Mesenchymal stem cell (in vitro differentiated cells and primary cell): ENCODE measurements at regions not wholly inside any gene's neighbourhood (a gene's known extent, or its start where the extent isn't known, plus 50 kb on each side); places are given as distances from the start of the nearest gene placed in this dataset.

Experiments used
- DNase-seq: peaks from one replicate; pipeline ENCODE4 v3.0.0-alpha.2; 2013
- H2AFZ ChIP-seq: one replicate; pipeline ENCODE4 v1.6.1; 2013; ENCODE audit warnings: low read depth, mild to moderate bottlenecking, control low read depth, inconsistent platforms, low read length, moderate library complexity
- H2AK5ac ChIP-seq: 2 replicates; pipeline ENCODE4 v1.6.1; 2013; ENCODE audit warnings: low read length, moderate library complexity, mild to moderate bottlenecking, inconsistent platforms; ENCODE audit not compliant: severe bottlenecking
- H2BK120ac ChIP-seq: one replicate; pipeline ENCODE4 v1.6.1; 2013; ENCODE audit warnings: low read depth, mild to moderate bottlenecking, inconsistent platforms, low read length, moderate library complexity
- H2BK12ac ChIP-seq, 2 experiments: one replicate each; pipeline ENCODE4 v1.6.1; 2013; ENCODE audit warnings: inconsistent platforms in 2 of 2, low read length in 2 of 2, mild to moderate bottlenecking in 2 of 2, moderate library complexity in 2 of 2, control low read depth in 1 of 2
- H2BK15ac ChIP-seq: one replicate; pipeline ENCODE4 v1.6.1; 2013; ENCODE audit warnings: mild to moderate bottlenecking, low read depth, inconsistent platforms; ENCODE audit not compliant: poor library complexity, severe bottlenecking
- H2BK5ac ChIP-seq: 2 replicates; pipeline ENCODE4 v1.6.1; 2013; ENCODE audit warnings: low read depth, mild to moderate bottlenecking, low read length, control low read depth, inconsistent platforms; ENCODE audit not compliant: poor library complexity, severe bottlenecking
- H3K14ac ChIP-seq, 2 experiments: one replicate each; pipeline ENCODE4 v1.6.1; 2013; ENCODE audit warnings: inconsistent platforms in 2 of 2, low read length in 2 of 2, control low read depth in 1 of 2, mild to moderate bottlenecking in 1 of 2, moderate library complexity in 1 of 2
- H3K18ac ChIP-seq, 2 experiments: one replicate each; pipeline ENCODE4 v1.6.1; 2013; ENCODE audit warnings: inconsistent platforms in 2 of 2, low read length in 2 of 2, control low read depth in 1 of 2, low read depth in 1 of 2, mild to moderate bottlenecking in 1 of 2
- H3K23ac ChIP-seq, 2 experiments: one replicate each; pipeline ENCODE4 v1.6.1; 2013; ENCODE audit warnings: inconsistent platforms in 2 of 2, low read length in 2 of 2, mild to moderate bottlenecking in 2 of 2, moderate library complexity in 2 of 2, control low read depth in 1 of 2
- H3K27ac ChIP-seq: 2 replicates; pipeline ENCODE4 v1.5.1; 2013; ENCODE audit warnings: mild to moderate bottlenecking, moderate library complexity, low read length, control low read depth, inconsistent platforms; ENCODE audit not compliant: poor library complexity, severe bottlenecking
- H3K27me3 ChIP-seq, 2 experiments: 2 replicates each; pipeline versions ENCODE4 v1.6.1 to v1.7.0; 2013; ENCODE audit warnings: low read length in 2 of 2, mild to moderate bottlenecking in 2 of 2, moderate library complexity in 2 of 2, control low read depth in 1 of 2, inconsistent platforms in 1 of 2; ENCODE audit not compliant: control insufficient read depth in 1 of 2, insufficient read depth in 1 of 2
- H3K36me3 ChIP-seq, 2 experiments: 2 replicates each; pipeline versions ENCODE4 v1.6.1 to v1.7.0; 2013; ENCODE audit warnings: low read length in 2 of 2, control low read depth in 1 of 2, inconsistent platforms in 1 of 2, low read depth in 1 of 2, mild to moderate bottlenecking in 1 of 2; ENCODE audit not compliant: insufficient read depth in 2 of 2, control insufficient read depth in 1 of 2
- H3K4ac ChIP-seq, 2 experiments: one replicate each; pipeline ENCODE4 v1.6.1; 2013; ENCODE audit warnings: inconsistent platforms in 2 of 2, low read length in 2 of 2, mild to moderate bottlenecking in 2 of 2, moderate library complexity in 2 of 2, control low read depth in 1 of 2, low read depth in 1 of 2
- H3K4me1 ChIP-seq: 2 replicates; pipeline ENCODE4 v1.6.1; 2013; ENCODE audit warnings: low read depth, low read length, control low read depth; ENCODE audit not compliant: control insufficient read depth, insufficient read depth
- H3K4me2 ChIP-seq: 2 replicates; pipeline ENCODE4 v1.6.1; 2013; ENCODE audit warnings: low read length, mild to moderate bottlenecking, inconsistent platforms; ENCODE audit not compliant: poor library complexity, severe bottlenecking
- H3K4me3 ChIP-seq, 2 experiments: 2 replicates each; pipeline versions ENCODE4 v1.5.1 to v1.7.0; 2013; ENCODE audit warnings: low read length in 2 of 2, mild to moderate bottlenecking in 2 of 2, control low read depth in 1 of 2, low read depth in 1 of 2; ENCODE audit not compliant: insufficient read depth in 1 of 2
- H3K79me1 ChIP-seq: replicated peaks from 2 replicates; pipeline ENCODE4 v1.6.1; 2013; ENCODE audit warnings: mild to moderate bottlenecking, control low read depth, low read length, inconsistent platforms; ENCODE audit not compliant: poor library complexity, severe bottlenecking
- H3K9ac ChIP-seq: 2 replicates; pipeline ENCODE4 v1.7.0; 2013; ENCODE audit warnings: mild to moderate bottlenecking, low read length, moderate library complexity
- H3K9me3 ChIP-seq: 2 replicates; pipeline ENCODE4 v1.7.0; 2013; ENCODE audit warnings: mild to moderate bottlenecking, low read length; ENCODE audit not compliant: control insufficient read depth
- H4K8ac ChIP-seq: one replicate; pipeline ENCODE4 v1.6.1; 2013; ENCODE audit warnings: inconsistent platforms, mild to moderate bottlenecking, low read length, moderate library complexity
- H4K91ac ChIP-seq: one replicate; pipeline ENCODE4 v1.6.1; 2013; ENCODE audit warnings: mild to moderate bottlenecking, low read length, inconsistent platforms
- WGBS: methylation state at CpG from one replicate; pipeline ENCODE4 v1.1.7; 2013; ENCODE audit warnings: mixed read lengths; 5-methylcytosine and 5-hydroxymethylcytosine counted together

- Histone ChIP-seq H3K4me3 (no peak overlapping the region), H3K4ac (no peak overlapping the region), H2AK5ac (no peak overlapping the region), H2BK12ac (peak overlapping the region; percentile 45 to 66), H4K8ac (no peak overlapping the region), H3K18ac (no peak overlapping the region), H3K9me3 (no peaks in the 10 kb centered on the region), H3K4me2 (no peak overlapping the region), H2BK15ac (no peak overlapping the region), H3K27me3 (peaks cover 0 to 8% of the 10 kb centered on the region in 2 experiments), H3K23ac (no peak overlapping the region), H3K14ac (no peak overlapping the region), H2AFZ (no peak overlapping the region), H3K9ac (peak overlapping the region; percentile 20), H4K91ac (no peak overlapping the region), H2BK5ac (no peak overlapping the region), H3K79me1 (no peaks in the 10 kb centered on the region), H2BK120ac (no peak overlapping the region), H3K4me1 (no peaks in the 10 kb centered on the region), H3K36me3 (no peaks in the 10 kb centered on the region), H3K27ac (no peak overlapping the region)
- WGBS, result 44% methylated on average over 5 of the region's 6 CpGs
- peak; percentile 38 for DNase-seq
These were observed 78.1 kb upstream of the DNAH14 start for GRCh38 chr1:224851210-224851847.

DNA sequence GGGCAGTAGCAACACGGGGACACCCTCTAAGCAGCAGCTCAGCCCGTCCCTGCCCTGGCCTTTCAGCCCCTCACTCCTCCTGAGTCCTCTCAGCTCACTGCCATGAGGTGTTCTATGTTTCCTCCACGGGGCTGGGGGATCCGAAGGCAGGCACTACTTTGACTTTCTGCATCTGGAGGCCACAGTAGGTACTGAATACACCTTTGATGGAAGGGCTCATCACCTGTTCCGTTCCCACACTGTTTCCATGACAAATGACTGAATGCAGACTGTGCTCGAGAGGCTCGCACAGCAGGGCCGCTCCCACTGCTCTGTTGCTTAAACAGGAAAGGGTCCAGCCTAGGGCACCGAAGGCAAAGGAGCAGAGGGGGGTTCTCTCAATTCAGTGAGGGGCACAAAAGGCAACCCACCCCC is 77.6 kb upstream of the DNAH14 start:
- no peak overlapping the region for H3K4me2 ChIP-seq
- H3K14ac ChIP-seq, result no peak overlapping the region
- H4K8ac ChIP-seq, result no peak overlapping the region
- no peak overlapping the region for H2AFZ ChIP-seq
- no peaks in the 10 kb centered on the region for H3K9me3 ChIP-seq
- no peaks in the 10 kb centered on the region for H3K36me3 ChIP-seq
- H3K27me3 ChIP-seq, result peaks cover 0 to 8% of the 10 kb centered on the region in 2 experiments
- H3K4me3 ChIP-seq, result no peak overlapping the region
- H3K4ac ChIP-seq, result no peak overlapping the region
- H4K91ac ChIP-seq, result peak overlapping the region; percentile 41
- no peak overlapping the region for H2AK5ac ChIP-seq
- H3K27ac ChIP-seq, result no peak overlapping the region
- peak overlapping the region; percentile 45 to 66 for H2BK12ac ChIP-seq
- H3K23ac ChIP-seq, result no peak overlapping the region
- H3K79me1 ChIP-seq, result no peaks in the 10 kb centered on the region
- peak overlapping the region; percentile 20 for H3K9ac ChIP-seq
- H3K4me1 ChIP-seq, result no peaks in the 10 kb centered on the region
- DNase-seq, result no peak
- WGBS, result 69% methylated on average over 9 of the region's 9 CpGs
- peak overlapping the region; percentile 32 for H2BK15ac ChIP-seq
- peak overlapping the region in 1 of 2 experiments; percentile 25 for H3K18ac ChIP-seq
- no peak overlapping the region for H2BK5ac ChIP-seq
- H2BK120ac ChIP-seq, result no peak overlapping the region

GRCh38 chr1:224852901-224853568 is 76.4 kb upstream of the DNAH14 start:
- Histone ChIP-seq H2BK15ac (no peak overlapping the region), H3K27ac (no peak overlapping the region), H3K4me1 (no peaks in the 10 kb centered on the region), H3K4me3 (no peak overlapping the region), H3K36me3 (no peaks in the 10 kb centered on the region), H3K4me2 (no peak overlapping the region), H4K91ac (no peak overlapping the region), H3K4ac (no peak overlapping the region), H3K27me3 (peaks cover 0 to 8% of the 10 kb centered on the region in 2 experiments), H2AFZ (no peak overlapping the region), H3K9me3 (no peaks in the 10 kb centered on the region), H2BK120ac (no peak overlapping the region), H2BK5ac (no peak overlapping the region), H3K14ac (no peak overlapping the region), H2AK5ac (no peak overlapping the region), H3K23ac (no peak overlapping the region), H3K9ac (peak overlapping the region; percentile 23), H3K18ac (no peak overlapping the region), H2BK12ac (no peak overlapping the region), H3K79me1 (no peaks in the 10 kb centered on the region), H4K8ac (no peak overlapping the region)
- DNase-seq, result peak; percentile 72
- 48% methylated on average over 12 of the region's 13 CpGs for WGBS

DNA sequence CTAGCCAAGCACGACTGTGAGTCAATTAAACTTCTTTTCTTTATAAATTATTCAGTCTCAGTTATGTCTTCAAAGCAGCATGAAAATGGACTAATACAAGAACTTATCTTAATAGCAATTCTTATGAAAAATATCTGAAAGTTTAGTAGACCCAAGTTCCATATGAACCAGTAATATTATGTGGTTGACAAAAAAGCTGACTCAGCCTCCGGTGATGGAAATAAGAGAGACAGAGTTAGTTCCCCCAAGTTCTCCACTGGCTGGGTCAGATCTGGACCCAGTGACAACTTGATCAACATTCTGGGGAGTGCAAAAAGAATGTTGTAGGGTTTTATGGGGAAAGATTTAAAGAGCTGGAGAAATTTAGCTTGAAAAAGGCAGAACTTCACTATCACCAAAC is 72.5 kb upstream of the DNAH14 start:
- no peaks in the 10 kb centered on the region for H3K9me3 ChIP-seq
- no peak for DNase-seq
- no peak overlapping the region for H3K4ac ChIP-seq
- H2BK12ac ChIP-seq, result no peak overlapping the region
- H2AK5ac ChIP-seq, result no peak overlapping the region
- no peak overlapping the region for H3K18ac ChIP-seq
- H3K36me3 ChIP-seq, result no peaks in the 10 kb centered on the region
- H4K91ac ChIP-seq, result no peak overlapping the region
- H3K23ac ChIP-seq, result no peak overlapping the region
- H2BK120ac ChIP-seq, result no peak overlapping the region
- no peak overlapping the region for H3K4me2 ChIP-seq
- no peak overlapping the region for H3K9ac ChIP-seq
- H4K8ac ChIP-seq, result no peak overlapping the region
- no peaks in the 10 kb centered on the region for H3K79me1 ChIP-seq
- no peak overlapping the region for H2AFZ ChIP-seq
- no peak overlapping the region for H2BK15ac ChIP-seq
- H3K27me3 ChIP-seq, result peaks cover 0 to 8% of the 10 kb centered on the region in 2 experiments
- no peak overlapping the region for H2BK5ac ChIP-seq
- H3K4me3 ChIP-seq, result no peak overlapping the region
- H3K4me1 ChIP-seq, result no peaks in the 10 kb centered on the region
- no peak overlapping the region for H3K27ac ChIP-seq
- H3K14ac ChIP-seq, result no peak overlapping the region
- 100% methylated on average over 1 of the region's 2 CpGs for WGBS
